ENCODE measurements at regions not wholly inside any gene's neighbourhood (a gene's known extent, or its start where the extent isn't known, plus 50 kb on each side); places are given as distances from the start of the nearest gene placed in this dataset.

DNA sequence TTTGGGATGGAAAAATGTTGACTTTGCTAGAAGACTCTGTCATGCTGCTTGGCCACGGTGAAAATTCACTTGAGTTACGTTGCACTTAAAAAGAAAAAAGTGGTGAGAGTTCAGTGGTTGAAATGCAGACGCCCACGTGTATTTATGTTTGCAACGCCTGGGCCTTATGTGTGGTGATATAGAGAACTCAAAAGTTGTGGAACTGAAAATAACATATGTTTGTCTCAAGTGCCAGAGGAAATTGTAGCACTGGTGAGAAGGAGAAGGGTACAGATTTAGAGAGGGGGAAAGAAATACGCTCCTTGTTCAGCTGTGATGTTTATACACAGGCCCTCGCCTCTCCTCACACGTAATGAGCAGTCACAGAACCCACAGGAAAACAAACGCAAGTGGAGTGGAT, 73.6 kb downstream of the EMX2 start:
- DNase-seq (ENCODE audit: low spot score) = no peak
- no peaks in the 10 kb centered on the region for H3K79me2 ChIP-seq (replicated peaks; ENCODE audit: insufficient read depth)
- no peaks in the 10 kb centered on the region for H3F3A ChIP-seq (replicated peaks; ENCODE audit: low read depth)
- no peak overlapping the region for H3K4me2 ChIP-seq
- no peaks in the 10 kb centered on the region for H3K9me2 ChIP-seq (ENCODE audit: insufficient read depth)
- TF ChIP-seq, protein P1, sequence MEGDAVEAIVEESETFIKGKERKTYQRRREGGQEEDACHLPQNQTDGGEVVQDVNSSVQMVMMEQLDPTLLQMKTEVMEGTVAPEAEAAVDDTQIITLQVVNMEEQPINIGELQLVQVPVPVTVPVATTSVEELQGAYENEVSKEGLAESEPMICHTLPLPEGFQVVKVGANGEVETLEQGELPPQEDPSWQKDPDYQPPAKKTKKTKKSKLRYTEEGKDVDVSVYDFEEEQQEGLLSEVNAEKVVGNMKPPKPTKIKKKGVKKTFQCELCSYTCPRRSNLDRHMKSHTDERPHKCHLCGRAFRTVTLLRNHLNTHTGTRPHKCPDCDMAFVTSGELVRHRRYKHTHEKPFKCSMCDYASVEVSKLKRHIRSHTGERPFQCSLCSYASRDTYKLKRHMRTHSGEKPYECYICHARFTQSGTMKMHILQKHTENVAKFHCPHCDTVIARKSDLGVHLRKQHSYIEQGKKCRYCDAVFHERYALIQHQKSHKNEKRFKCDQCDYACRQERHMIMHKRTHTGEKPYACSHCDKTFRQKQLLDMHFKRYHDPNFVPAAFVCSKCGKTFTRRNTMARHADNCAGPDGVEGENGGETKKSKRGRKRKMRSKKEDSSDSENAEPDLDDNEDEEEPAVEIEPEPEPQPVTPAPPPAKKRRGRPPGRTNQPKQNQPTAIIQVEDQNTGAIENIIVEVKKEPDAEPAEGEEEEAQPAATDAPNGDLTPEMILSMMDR (conservative IDR thresholded peaks at IDR 0.05; ENCODE audit: low read depth in 2 of 2) = no peak
- TF ChIP-seq ZNF331 (CRISPR knock-in tag; IDR thresholded peaks at IDR 0.05; ENCODE audit: low read depth) = no peak
- TF ChIP-seq CREB1 (CRISPR knock-in tag; IDR thresholded peaks at IDR 0.05; ENCODE audit: low read depth) = no peak
- TF ChIP-seq EZH2 (IDR thresholded peaks at IDR 0.05; ENCODE audit: low read depth, unreplicated experiment) = no peak
- TF ChIP-seq NANOG (IDR thresholded peaks at IDR 0.05; ENCODE audit: borderline replicate concordance) = no peak
- TF ChIP-seq EZH2phosphoT487 (IDR thresholded peaks at IDR 0.05; ENCODE audit: unreplicated experiment) = no peak
- TF ChIP-seq JUNB (IDR thresholded peaks at IDR 0.05; ENCODE audit: unreplicated experiment) = no peak
- TF ChIP-seq, protein P2, sequence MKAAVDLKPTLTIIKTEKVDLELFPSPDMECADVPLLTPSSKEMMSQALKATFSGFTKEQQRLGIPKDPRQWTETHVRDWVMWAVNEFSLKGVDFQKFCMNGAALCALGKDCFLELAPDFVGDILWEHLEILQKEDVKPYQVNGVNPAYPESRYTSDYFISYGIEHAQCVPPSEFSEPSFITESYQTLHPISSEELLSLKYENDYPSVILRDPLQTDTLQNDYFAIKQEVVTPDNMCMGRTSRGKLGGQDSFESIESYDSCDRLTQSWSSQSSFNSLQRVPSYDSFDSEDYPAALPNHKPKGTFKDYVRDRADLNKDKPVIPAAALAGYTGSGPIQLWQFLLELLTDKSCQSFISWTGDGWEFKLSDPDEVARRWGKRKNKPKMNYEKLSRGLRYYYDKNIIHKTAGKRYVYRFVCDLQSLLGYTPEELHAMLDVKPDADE (IDR thresholded peaks at IDR 0.05) = no peak
- TF ChIP-seq, protein P3, sequence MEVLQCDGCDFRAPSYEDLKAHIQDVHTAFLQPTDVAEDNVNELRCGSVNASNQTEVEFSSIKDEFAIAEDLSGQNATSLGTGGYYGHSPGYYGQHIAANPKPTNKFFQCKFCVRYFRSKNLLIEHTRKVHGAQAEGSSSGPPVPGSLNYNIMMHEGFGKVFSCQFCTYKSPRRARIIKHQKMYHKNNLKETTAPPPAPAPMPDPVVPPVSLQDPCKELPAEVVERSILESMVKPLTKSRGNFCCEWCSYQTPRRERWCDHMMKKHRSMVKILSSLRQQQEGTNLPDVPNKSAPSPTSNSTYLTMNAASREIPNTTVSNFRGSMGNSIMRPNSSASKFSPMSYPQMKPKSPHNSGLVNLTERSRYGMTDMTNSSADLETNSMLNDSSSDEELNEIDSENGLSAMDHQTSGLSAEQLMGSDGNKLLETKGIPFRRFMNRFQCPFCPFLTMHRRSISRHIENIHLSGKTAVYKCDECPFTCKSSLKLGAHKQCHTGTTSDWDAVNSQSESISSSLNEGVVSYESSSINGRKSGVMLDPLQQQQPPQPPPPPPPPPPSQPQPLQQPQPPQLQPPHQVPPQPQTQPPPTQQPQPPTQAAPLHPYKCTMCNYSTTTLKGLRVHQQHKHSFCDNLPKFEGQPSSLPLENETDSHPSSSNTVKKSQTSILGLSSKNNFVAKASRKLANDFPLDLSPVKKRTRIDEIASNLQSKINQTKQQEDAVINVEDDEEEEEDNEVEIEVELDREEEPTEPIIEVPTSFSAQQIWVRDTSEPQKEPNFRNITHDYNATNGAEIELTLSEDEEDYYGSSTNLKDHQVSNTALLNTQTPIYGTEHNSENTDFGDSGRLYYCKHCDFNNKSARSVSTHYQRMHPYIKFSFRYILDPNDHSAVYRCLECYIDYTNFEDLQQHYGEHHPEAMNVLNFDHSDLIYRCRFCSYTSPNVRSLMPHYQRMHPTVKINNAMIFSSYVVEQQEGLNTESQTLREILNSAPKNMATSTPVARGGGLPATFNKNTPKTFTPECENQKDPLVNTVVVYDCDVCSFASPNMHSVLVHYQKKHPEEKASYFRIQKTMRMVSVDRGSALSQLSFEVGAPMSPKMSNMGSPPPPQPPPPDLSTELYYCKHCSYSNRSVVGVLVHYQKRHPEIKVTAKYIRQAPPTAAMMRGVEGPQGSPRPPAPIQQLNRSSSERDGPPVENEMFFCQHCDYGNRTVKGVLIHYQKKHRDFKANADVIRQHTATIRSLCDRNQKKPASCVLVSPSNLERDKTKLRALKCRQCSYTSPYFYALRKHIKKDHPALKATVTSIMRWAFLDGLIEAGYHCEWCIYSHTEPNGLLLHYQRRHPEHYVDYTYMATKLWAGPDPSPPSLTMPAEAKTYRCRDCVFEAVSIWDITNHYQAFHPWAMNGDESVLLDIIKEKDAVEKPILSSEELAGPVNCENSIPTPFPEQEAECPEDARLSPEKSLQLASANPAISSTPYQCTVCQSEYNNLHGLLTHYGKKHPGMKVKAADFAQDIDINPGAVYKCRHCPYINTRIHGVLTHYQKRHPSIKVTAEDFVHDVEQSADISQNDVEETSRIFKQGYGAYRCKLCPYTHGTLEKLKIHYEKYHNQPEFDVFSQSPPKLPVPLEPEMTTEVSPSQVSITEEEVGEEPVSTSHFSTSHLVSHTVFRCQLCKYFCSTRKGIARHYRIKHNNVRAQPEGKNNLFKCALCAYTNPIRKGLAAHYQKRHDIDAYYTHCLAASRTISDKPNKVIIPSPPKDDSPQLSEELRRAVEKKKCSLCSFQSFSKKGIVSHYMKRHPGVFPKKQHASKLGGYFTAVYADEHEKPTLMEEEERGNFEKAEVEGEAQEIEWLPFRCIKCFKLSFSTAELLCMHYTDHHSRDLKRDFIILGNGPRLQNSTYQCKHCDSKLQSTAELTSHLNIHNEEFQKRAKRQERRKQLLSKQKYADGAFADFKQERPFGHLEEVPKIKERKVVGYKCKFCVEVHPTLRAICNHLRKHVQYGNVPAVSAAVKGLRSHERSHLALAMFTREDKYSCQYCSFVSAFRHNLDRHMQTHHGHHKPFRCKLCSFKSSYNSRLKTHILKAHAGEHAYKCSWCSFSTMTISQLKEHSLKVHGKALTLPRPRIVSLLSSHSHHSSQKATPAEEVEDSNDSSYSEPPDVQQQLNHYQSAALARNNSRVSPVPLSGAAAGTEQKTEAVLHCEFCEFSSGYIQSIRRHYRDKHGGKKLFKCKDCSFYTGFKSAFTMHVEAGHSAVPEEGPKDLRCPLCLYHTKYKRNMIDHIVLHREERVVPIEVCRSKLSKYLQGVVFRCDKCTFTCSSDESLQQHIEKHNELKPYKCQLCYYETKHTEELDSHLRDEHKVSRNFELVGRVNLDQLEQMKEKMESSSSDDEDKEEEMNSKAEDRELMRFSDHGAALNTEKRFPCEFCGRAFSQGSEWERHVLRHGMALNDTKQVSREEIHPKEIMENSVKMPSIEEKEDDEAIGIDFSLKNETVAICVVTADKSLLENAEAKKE (CRISPR knock-in tag; IDR thresholded peaks at IDR 0.05) = no peak
- TF ChIP-seq POLR2AphosphoS5 (IDR thresholded peaks at IDR 0.05; ENCODE audit: low read depth) = no peak
- TF ChIP-seq STAT1 (IDR thresholded peaks at IDR 0.05; ENCODE audit: unreplicated experiment) = no peak
- TF ChIP-seq, protein P4, sequence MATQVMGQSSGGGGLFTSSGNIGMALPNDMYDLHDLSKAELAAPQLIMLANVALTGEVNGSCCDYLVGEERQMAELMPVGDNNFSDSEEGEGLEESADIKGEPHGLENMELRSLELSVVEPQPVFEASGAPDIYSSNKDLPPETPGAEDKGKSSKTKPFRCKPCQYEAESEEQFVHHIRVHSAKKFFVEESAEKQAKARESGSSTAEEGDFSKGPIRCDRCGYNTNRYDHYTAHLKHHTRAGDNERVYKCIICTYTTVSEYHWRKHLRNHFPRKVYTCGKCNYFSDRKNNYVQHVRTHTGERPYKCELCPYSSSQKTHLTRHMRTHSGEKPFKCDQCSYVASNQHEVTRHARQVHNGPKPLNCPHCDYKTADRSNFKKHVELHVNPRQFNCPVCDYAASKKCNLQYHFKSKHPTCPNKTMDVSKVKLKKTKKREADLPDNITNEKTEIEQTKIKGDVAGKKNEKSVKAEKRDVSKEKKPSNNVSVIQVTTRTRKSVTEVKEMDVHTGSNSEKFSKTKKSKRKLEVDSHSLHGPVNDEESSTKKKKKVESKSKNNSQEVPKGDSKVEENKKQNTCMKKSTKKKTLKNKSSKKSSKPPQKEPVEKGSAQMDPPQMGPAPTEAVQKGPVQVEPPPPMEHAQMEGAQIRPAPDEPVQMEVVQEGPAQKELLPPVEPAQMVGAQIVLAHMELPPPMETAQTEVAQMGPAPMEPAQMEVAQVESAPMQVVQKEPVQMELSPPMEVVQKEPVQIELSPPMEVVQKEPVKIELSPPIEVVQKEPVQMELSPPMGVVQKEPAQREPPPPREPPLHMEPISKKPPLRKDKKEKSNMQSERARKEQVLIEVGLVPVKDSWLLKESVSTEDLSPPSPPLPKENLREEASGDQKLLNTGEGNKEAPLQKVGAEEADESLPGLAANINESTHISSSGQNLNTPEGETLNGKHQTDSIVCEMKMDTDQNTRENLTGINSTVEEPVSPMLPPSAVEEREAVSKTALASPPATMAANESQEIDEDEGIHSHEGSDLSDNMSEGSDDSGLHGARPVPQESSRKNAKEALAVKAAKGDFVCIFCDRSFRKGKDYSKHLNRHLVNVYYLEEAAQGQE (IDR thresholded peaks at IDR 0.05; ENCODE audit: unreplicated experiment) = no peak
- no peaks in the 10 kb centered on the region for H3K27me3 ChIP-seq (ENCODE audit: insufficient read depth)
- no peak overlapping the region for H3K27ac ChIP-seq (ENCODE audit: low read depth)
- peaks cover under 1% of the 10 kb centered on the region for H3K27me3 Mint-ChIP-seq (ENCODE audit: insufficient read depth, low read depth, poor library complexity)
- H2AFZ ChIP-seq = 0 out of 2 replicates have a peak overlapping the region, but pooled peaks have one; percentile 2
- no peak overlapping the region for H3K4me3 ChIP-seq
- no peaks in the 10 kb centered on the region for H4K20me1 ChIP-seq (replicated peaks; ENCODE audit: insufficient read depth)
- H3K4me1 ChIP-seq (ENCODE audit: insufficient read depth) = no peaks in the 10 kb centered on the region
- no peak overlapping the region for H3K4me3 Mint-ChIP-seq
- no peaks in the 10 kb centered on the region for H3K4me1 Mint-ChIP-seq
- H3K9me3 Mint-ChIP-seq = no peaks in the 10 kb centered on the region
- H3K27ac Mint-ChIP-seq = no peak overlapping the region
- H3K36me3 ChIP-seq (ENCODE audit: insufficient read depth) = no peaks in the 10 kb centered on the region
- H3K36me3 Mint-ChIP-seq (ENCODE audit: low read depth) = no peaks in the 10 kb centered on the region; the same call in 2 of the 3 replicates
- no peak for ATAC-seq

Measured in GM23338 (cell line).